WTC11 (cell line): ENCODE measurements at regions not wholly inside any gene's neighbourhood (a gene's known extent, or its start where the extent isn't known, plus 50 kb on each side); places are given as distances from the start of the nearest gene placed in this dataset.

ENCODE experiments used
- ATAC-seq: fragments of 200-7000 bp; cut with Tn5 transposase; 2 replicates; pipeline ENCODE4 v1.10.0; 2021; ENCODE audit warnings: mild to moderate bottlenecking, moderate library complexity
- CTCF ChIA-PET: fragments of 300-600 bp; sonication (Branson Sonifier 250); formaldehyde crosslinking; loops from one replicate; lab custom pipeline; 2021; ENCODE audit warnings: antibody characterized with exemption; lab: Charles Lee
- POLR2A ChIA-PET: fragments of 350-600 bp; sonication (Branson Sonifier 250); formaldehyde crosslinking; loops from one replicate; lab custom pipeline; 2021; ENCODE audit warnings: antibody characterized with exemption; lab: Charles Lee
- DNase-seq: peaks from one replicate; pipeline ENCODE4 v3.0.0; 2021; ENCODE audit warnings: low spot score
- H3K27ac Mint-ChIP-seq: 2 replicates; pipeline ENCODE4 v1.8.0; 2021; ENCODE audit warnings: mixed read lengths
- H3K27me3 Mint-ChIP-seq: 2 replicates; pipeline ENCODE4 v1.8.0; 2021; ENCODE audit warnings: low read depth, mild to moderate bottlenecking, moderate library complexity, mixed read lengths
- H3K36me3 Mint-ChIP-seq: 2 replicates; pipeline ENCODE4 v1.8.0; 2021; ENCODE audit warnings: mixed read lengths
- H3K4me1 Mint-ChIP-seq: 2 replicates; pipeline ENCODE4 v1.8.0; 2022; ENCODE audit warnings: mixed read lengths
- H3K4me3 Mint-ChIP-seq: 2 replicates; pipeline ENCODE4 v1.8.0; 2021; ENCODE audit warnings: mild to moderate bottlenecking, moderate library complexity, mixed read lengths
- H3K9me3 Mint-ChIP-seq: 2 replicates; pipeline ENCODE4 v1.8.0; 2021; ENCODE audit warnings: mixed read lengths
- AFF4 ChIP-seq: sonication (generic); formaldehyde crosslinking; IDR thresholded peaks from 2 replicates; pipeline ENCODE4 v1.8.1; 2023; ENCODE audit warnings: mild to moderate bottlenecking, missing genetic modification reagents, borderline replicate concordance
- E2F4 ChIP-seq: sonication (generic); formaldehyde crosslinking; IDR thresholded peaks from 2 replicates; pipeline ENCODE4 v1.8.1; 2022; ENCODE audit warnings: low read depth, mild to moderate bottlenecking, moderate library complexity, missing genetic modification reagents, borderline replicate concordance
- E2F5 ChIP-seq: sonication (generic); formaldehyde crosslinking; IDR thresholded peaks from 2 replicates; pipeline ENCODE4 v1.8.1; 2022; ENCODE audit warnings: mild to moderate bottlenecking, moderate library complexity, missing genetic modification reagents
- ETV6 ChIP-seq: sonication (generic); formaldehyde crosslinking; IDR thresholded peaks from 2 replicates; pipeline ENCODE4 v1.8.1; 2022; ENCODE audit warnings: mild to moderate bottlenecking, missing genetic modification reagents
- FOXP1 ChIP-seq: sonication (generic); formaldehyde crosslinking; IDR thresholded peaks from 2 replicates; pipeline ENCODE4 v1.8.0; 2022; ENCODE audit warnings: missing genetic modification reagents, mild to moderate bottlenecking, moderate library complexity, borderline replicate concordance
- JUN ChIP-seq: sonication (generic); formaldehyde crosslinking; IDR thresholded peaks from 2 replicates; pipeline ENCODE4 v1.8.0; 2023; ENCODE audit warnings: mild to moderate bottlenecking, missing genetic modification reagents
- KAT7 ChIP-seq: sonication (generic); formaldehyde crosslinking; IDR thresholded peaks from 2 replicates; pipeline ENCODE4 v1.8.1; 2023; ENCODE audit warnings: missing genetic modification reagents, mild to moderate bottlenecking, borderline replicate concordance
- MAX ChIP-seq: sonication (generic); formaldehyde crosslinking; IDR thresholded peaks from 2 replicates; pipeline ENCODE4 v1.8.0; 2022; ENCODE audit warnings: mild to moderate bottlenecking, missing genetic modification reagents
- MLX ChIP-seq: sonication (generic); formaldehyde crosslinking; IDR thresholded peaks from 2 replicates; pipeline ENCODE4 v1.8.1; 2023; ENCODE audit warnings: mild to moderate bottlenecking, missing genetic modification reagents, moderate library complexity
- NR3C1 ChIP-seq: sonication (generic); formaldehyde crosslinking; conservative IDR thresholded peaks from 2 replicates; pipeline ENCODE4 v1.8.1; 2023; ENCODE audit warnings: low read depth, mild to moderate bottlenecking, missing genetic modification reagents
- TP53 ChIP-seq: sonication (generic); formaldehyde crosslinking; IDR thresholded peaks from 2 replicates; pipeline ENCODE4 v1.8.1; 2023; ENCODE audit warnings: mild to moderate bottlenecking, missing genetic modification reagents
- ZBTB21 ChIP-seq: sonication (generic); formaldehyde crosslinking; IDR thresholded peaks from 2 replicates; pipeline ENCODE4 v1.8.1; 2023; ENCODE audit warnings: mild to moderate bottlenecking, missing genetic modification reagents, borderline replicate concordance
- ZNF138 ChIP-seq: sonication (generic); formaldehyde crosslinking; conservative IDR thresholded peaks from 2 replicates; pipeline ENCODE4 v1.8.1; 2022; ENCODE audit warnings: mild to moderate bottlenecking, moderate library complexity, missing genetic modification reagents
- ZNF317 ChIP-seq: sonication (generic); formaldehyde crosslinking; IDR thresholded peaks from 2 replicates; pipeline ENCODE4 v1.8.1; 2023; ENCODE audit warnings: low read depth, mild to moderate bottlenecking, moderate library complexity, missing genetic modification reagents, borderline replicate concordance
- ZNF396 ChIP-seq: fragments of 250-450 bp; sonication (Bioruptor Pico); IDR thresholded peaks from 2 replicates; pipeline ENCODE4 v1.8.0; 2021; ENCODE audit warnings: mild to moderate bottlenecking, moderate library complexity, borderline replicate concordance
- ZNF512 ChIP-seq: sonication (generic); formaldehyde crosslinking; IDR thresholded peaks from 2 replicates; pipeline ENCODE4 v1.8.1; 2022; ENCODE audit warnings: missing genetic modification reagents, borderline replicate concordance
- ZSCAN18 ChIP-seq: fragments of 250-450 bp; sonication (Bioruptor Pico); IDR thresholded peaks from 2 replicates; pipeline ENCODE4 v2.1.2; 2022; ENCODE audit warnings: mild to moderate bottlenecking, moderate library complexity

- CTCF ChIA-PET: no interaction called here
- H3K27me3 Mint-ChIP-seq: no peaks in the 10 kb centered on the region
- no peak overlapping the region for H3K4me3 Mint-ChIP-seq
- ATAC-seq: no peak
- POLR2A ChIA-PET: no interaction called here
- no peak for TF ChIP-seq MLX (CRISPR knock-in tag)
- no peak for TF ChIP-seq NR3C1
- no peak for TF ChIP-seq ZNF396 (CRISPR knock-in tag)
- TF ChIP-seq JUN (CRISPR knock-in tag): no peak
- TF ChIP-seq TP53: no peak
- no peak for TF ChIP-seq E2F4 (CRISPR knock-in tag)
- no peak for TF ChIP-seq ETV6
- no peak for TF ChIP-seq ZNF512 (CRISPR knock-in tag)
- no peak for TF ChIP-seq ZSCAN18 (CRISPR knock-in tag)
- TF ChIP-seq AFF4 (CRISPR knock-in tag): no peak
- no peak for TF ChIP-seq ZNF317
- no peak for TF ChIP-seq E2F5 (CRISPR knock-in tag)
- TF ChIP-seq KAT7 (CRISPR knock-in tag): no peak
- H3K4me1 Mint-ChIP-seq: no peaks in the 10 kb centered on the region
- no peak for DNase-seq
- H3K27ac Mint-ChIP-seq: no peak overlapping the region
- H3K9me3 Mint-ChIP-seq: peaks cover 20% of the 10 kb centered on the region
- H3K36me3 Mint-ChIP-seq: peaks cover 7% of the 10 kb centered on the region
Measured at GRCh38 chr4:187666034-187666433, 329.5 kb upstream of the ZFP42 start.

GRCh38 chr4:187666697-187667494 lies 328.7 kb upstream of the ZFP42 start:
- no peaks in the 10 kb centered on the region for H3K4me1 Mint-ChIP-seq
- peaks cover 20% of the 10 kb centered on the region for H3K9me3 Mint-ChIP-seq
- TF ChIP-seq ZNF138 (no peak), MAX (CRISPR knock-in tag) (no peak), KAT7 (CRISPR knock-in tag) (no peak), ZBTB21 (CRISPR knock-in tag) (no peak), FOXP1 (CRISPR knock-in tag) (no peak)
- TF ChIP-seq, all 79 proteins: peak for 0
- ATAC-seq (no peak), DNase-seq (no peak)
- Mint-ChIP-seq H3K27ac (no peak overlapping the region), H3K4me3 (no peak overlapping the region), H3K27me3 (no peaks in the 10 kb centered on the region), H3K36me3 (peaks cover 4% of the 10 kb centered on the region; the same call in 1 of the 2 replicates)
- CTCF ChIA-PET: no interaction called here
- POLR2A ChIA-PET: no interaction called here
